K562 (cell line): ENCODE measurements at regions not wholly inside any gene's neighbourhood (a gene's known extent, or its start where the extent isn't known, plus 50 kb on each side); places are given as distances from the start of the nearest gene placed in this dataset.

Experiments used
- ATAC-seq: fragments of 200-7000 bp; cut with Tn5 transposase; 3 replicates; pipeline ENCODE4 v1.9.1; 2020; ENCODE audit warnings: moderate library complexity
- BruUV-seq: library from RNA; stranded (reverse); fragments of 400-500 nt; replicated peaks from 2 replicates; lab custom pipeline; 2021; lab: Mats Ljungman, UMichigan
- CTCF ChIA-PET: fragments of 300-600 bp; formaldehyde crosslinking; extraction: SDS; loops from one replicate; lab custom pipeline; 2021; ENCODE audit warnings: low intra/inter-chr PET ratio; lab: Yijun Ruan, JAX
- POLR2A ChIA-PET: fragments of 300-600, 350-650 bp; sonication (Branson Sonifier 250); formaldehyde crosslinking; extraction: SDS; loops from one replicate; lab custom pipeline; 2021; ENCODE audit warnings: antibody characterized with exemption, inconsistent platforms; lab: Yijun Ruan, JAX
- DNase-seq, 4 experiments: peaks; one replicate each; pipeline versions ENCODE4 v3.0.0 to v3.0.0-alpha.2; 2011 to 2018; ENCODE audit warnings: low spot score in 3 of 4, mixed read lengths in 3 of 4; ENCODE audit errors: extremely low read depth in 1 of 4
- FAIRE-seq: peaks from 2 replicates; lab custom pipeline; 2011; peaks lifted over from hg19 to GRCh38; lab: Jason Lieb, UNC
- H2AFZ ChIP-seq: 2 replicates; pipeline ENCODE4 v1.6.0; 2011; ENCODE audit warnings: low read depth, low read length, control low read depth, inconsistent platforms
- H3K27ac ChIP-seq: fragments of 200-600 bp; 3 replicates; pipeline ENCODE4 v1.8.0; 2011; ENCODE audit warnings: low read depth, mild to moderate bottlenecking, control low read depth, inconsistent platforms, low read length, moderate library complexity, mixed read lengths; ENCODE audit errors: extremely low read depth
- H3K27me3 ChIP-seq, 2 experiments: fragments of 300-600 bp in 1 of 2; 2 replicates in 1 of 2; 3 replicates in 1 of 2; pipeline versions ENCODE4 v1.6.0 to v1.8.0; 2011; ENCODE audit warnings: inconsistent platforms in 2 of 2, low read length in 2 of 2, mild to moderate bottlenecking in 1 of 2, mixed read lengths in 1 of 2, moderate library complexity in 1 of 2; ENCODE audit not compliant: control insufficient read depth in 2 of 2, insufficient read depth in 2 of 2
- H3K36me3 ChIP-seq: fragments of 300-600 bp; 3 replicates; pipeline ENCODE4 v1.8.0; 2011; ENCODE audit warnings: mild to moderate bottlenecking, low read length, inconsistent platforms; ENCODE audit not compliant: control insufficient read depth, insufficient read depth
- H3K4me1 ChIP-seq, 2 experiments: fragments of 200-600 bp in 1 of 2; replicated peaks in 1 of 2; 2 replicates in 1 of 2; 3 replicates in 1 of 2; pipeline versions ENCODE4 v1.5.1 to v1.8.0; 2011; ENCODE audit warnings: inconsistent platforms in 2 of 2, low read length in 2 of 2, mild to moderate bottlenecking in 1 of 2, mixed read lengths in 1 of 2, moderate library complexity in 1 of 2; ENCODE audit not compliant: control insufficient read depth in 2 of 2, insufficient read depth in 2 of 2
- H3K4me2 ChIP-seq: 2 replicates; pipeline ENCODE4 v1.6.1; 2011; ENCODE audit warnings: low read length, control low read depth, inconsistent platforms, mixed read lengths; ENCODE audit not compliant: insufficient read depth
- H3K4me3 ChIP-seq: fragments of 200-600 bp; sonication (generic), shearing (Covaris generic); 2 replicates; pipeline ENCODE4 v1.5.1; 2016; ENCODE audit warnings: control low read depth, inconsistent platforms
- H3K79me2 ChIP-seq: fragments of 200-600 bp; 3 replicates; pipeline ENCODE4 v1.8.0; 2011; ENCODE audit warnings: low read length, inconsistent platforms; ENCODE audit not compliant: control insufficient read depth, insufficient read depth
- H3K9ac ChIP-seq, 2 experiments: 2 replicates each; pipeline versions ENCODE4 v1.6.0 to v1.6.1; 2011; ENCODE audit warnings: low read depth in 2 of 2, low read length in 2 of 2, control low read depth in 1 of 2, inconsistent platforms in 1 of 2, mild to moderate bottlenecking in 1 of 2, mixed read lengths in 1 of 2; ENCODE audit not compliant: insufficient read depth in 1 of 2
- H3K9me1 ChIP-seq: one replicate; pipeline ENCODE4 v1.6.0; 2011; ENCODE audit warnings: inconsistent platforms, mild to moderate bottlenecking, low read length, moderate library complexity; ENCODE audit not compliant: control insufficient read depth, insufficient read depth
- H3K9me3 ChIP-seq: replicated peaks from 2 replicates; pipeline ENCODE4 v1.5.1; 2011; ENCODE audit warnings: low read depth, low read length, inconsistent platforms; ENCODE audit not compliant: control insufficient read depth, insufficient read depth
- H4K20me1 ChIP-seq: replicated peaks from 2 replicates; pipeline ENCODE4 v1.6.1; 2011; ENCODE audit warnings: low read length, inconsistent platforms, mixed read lengths; ENCODE audit not compliant: control insufficient read depth, insufficient read depth
- CBFA2T2 ChIP-seq: fragments of 450-650 bp; conservative IDR thresholded peaks from 2 replicates; pipeline ENCODE4 v1.6.1; 2017; ENCODE audit warnings: mild to moderate bottlenecking
- CBFA2T3 ChIP-seq: fragments of 450-650 bp; IDR thresholded peaks from 2 replicates; pipeline ENCODE4 v1.6.1; 2017
- GATAD2B ChIP-seq: fragments of 450-650 bp; IDR thresholded peaks from 2 replicates; pipeline ENCODE4 v1.6.1; 2017; ENCODE audit warnings: mild to moderate bottlenecking, borderline replicate concordance
- RAD51 ChIP-seq: fragments of 450-650 bp; IDR thresholded peaks from 2 replicates; pipeline ENCODE4 v1.7.1; 2016; ENCODE audit warnings: low read depth, mild to moderate bottlenecking, borderline replicate concordance
- TEAD4 ChIP-seq, 2 experiments: sonication (generic) in 1 of 2; formaldehyde crosslinking in 1 of 2; IDR thresholded peaks; 2 replicates each; pipeline versions ENCODE4 v1.6.1 to v1.8.0; 2012 to 2022; ENCODE audit warnings: borderline replicate concordance in 1 of 2, inconsistent platforms in 1 of 2, low read length in 1 of 2, mild to moderate bottlenecking in 1 of 2, missing genetic modification reagents in 1 of 2
- TOE1 ChIP-seq, 2 experiments: fragments of 450-650 bp in 1 of 2; sonication (generic) in 1 of 2; formaldehyde crosslinking in 1 of 2; IDR thresholded peaks; 2 replicates each; pipeline versions ENCODE4 v1.7.1 to v1.8.0; 2016 to 2022; ENCODE audit warnings: borderline replicate concordance in 2 of 2, mild to moderate bottlenecking in 2 of 2, antibody characterized with exemption in 1 of 2, inconsistent platforms in 1 of 2, low read depth in 1 of 2, missing genetic modification reagents in 1 of 2, moderate library complexity in 1 of 2
- WGBS: fragments of 100-300 bp; shearing (Covaris generic); methylation state at CpG from one replicate; pipeline ENCODE4 v1.1.6; 2016; ENCODE audit warnings: low coverage, mixed read lengths; ENCODE audit not compliant: insufficient coverage; ENCODE audit errors: missing lambda C conversion rate; 5-methylcytosine and 5-hydroxymethylcytosine counted together
- in situ Hi-C: fragments of 300-500 bp; cut with MboI; formaldehyde crosslinking; loops from 4 replicates; pipeline ENCODE4 v1.15.0; 2018; ENCODE audit warnings: inconsistent platforms, mixed read lengths
- intact Hi-C: fragments of 100-400 bp; cut with micrococcal nuclease; formaldehyde crosslinking; loops from 2 replicates; pipeline ENCODE4 v1.14.2; 2022
- TF ChIP-seq, protein P1 (sequence below): fragments of 450-650 bp; formaldehyde crosslinking; IDR thresholded peaks from 2 replicates; pipeline ENCODE4 v1.4.0; 2020; ENCODE audit warnings: mild to moderate bottlenecking, mixed read lengths
- TF ChIP-seq, protein P2 (sequence below): sonication (generic); formaldehyde crosslinking; IDR thresholded peaks from 2 replicates; pipeline ENCODE4 v1.5.0; 2020; ENCODE audit warnings: missing genetic modification reagents
- TF ChIP-seq, protein P3 (sequence below): sonication (generic); formaldehyde crosslinking; IDR thresholded peaks from 2 replicates; pipeline ENCODE4 v1.8.1; 2023; ENCODE audit warnings: missing genetic modification reagents, mild to moderate bottlenecking, borderline replicate concordance

DNA sequence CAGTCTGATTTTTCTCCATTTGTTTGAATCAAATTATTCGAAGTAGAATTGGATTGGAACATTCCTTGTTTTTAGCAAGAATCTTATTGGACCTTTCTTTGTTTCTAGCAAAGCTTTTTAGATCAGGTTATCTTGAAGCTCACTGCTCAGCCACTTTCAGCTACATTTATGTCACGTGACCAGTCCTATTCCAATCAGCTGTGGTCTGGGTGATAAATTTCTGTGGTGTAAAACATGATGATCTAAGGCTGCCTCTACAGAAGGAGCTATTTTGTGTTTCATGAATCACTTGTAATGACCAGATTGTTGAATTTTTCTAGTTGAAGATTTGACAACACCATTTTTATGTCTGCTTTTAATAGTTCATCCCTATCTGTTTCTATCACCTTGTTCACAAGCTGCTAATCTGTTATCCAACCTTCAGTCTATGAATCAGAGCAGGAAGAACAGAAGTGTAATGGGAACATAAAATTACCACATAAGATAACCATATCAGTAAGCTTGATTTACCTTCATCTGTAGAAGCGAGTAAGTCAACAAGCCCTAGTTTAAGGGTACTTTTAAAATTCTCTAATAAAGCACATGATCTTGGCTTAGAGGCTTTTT is 101.0 kb upstream of the MAP3K7 start:
- in situ Hi-C loops (no loop called here), intact Hi-C loops (no loop called here)
- Histone ChIP-seq H3K27me3 (no peaks in the 10 kb centered on the region), H3K4me2 (no peak overlapping the region), H3K79me2 (no peaks in the 10 kb centered on the region), H3K9ac (no peak overlapping the region), H3K27ac (no peak overlapping the region), H2AFZ (no peak overlapping the region), H4K20me1 (no peaks in the 10 kb centered on the region), H3K4me1 (no peaks in the 10 kb centered on the region), H3K36me3 (no peaks in the 10 kb centered on the region), H3K9me1 (no peaks in the 10 kb centered on the region), H3K4me3 (no peak overlapping the region), H3K9me3 (no peaks in the 10 kb centered on the region)
- WGBS, result 0% methylated on average over 3 of the region's 3 CpGs
- no TSS peak for BruUV-seq
- ATAC-seq, result no peak
- ChIA-PET POLR2A (no interaction called here), CTCF (no interaction called here)
- FAIRE-seq, result no peak
- DNase-seq, result peak in 1 of 4 experiments; percentile 1
- peak; percentile 87 for TF ChIP-seq RAD51
- TF ChIP-seq CBFA2T2, result peak; percentile 58
- TF ChIP-seq, protein P1, sequence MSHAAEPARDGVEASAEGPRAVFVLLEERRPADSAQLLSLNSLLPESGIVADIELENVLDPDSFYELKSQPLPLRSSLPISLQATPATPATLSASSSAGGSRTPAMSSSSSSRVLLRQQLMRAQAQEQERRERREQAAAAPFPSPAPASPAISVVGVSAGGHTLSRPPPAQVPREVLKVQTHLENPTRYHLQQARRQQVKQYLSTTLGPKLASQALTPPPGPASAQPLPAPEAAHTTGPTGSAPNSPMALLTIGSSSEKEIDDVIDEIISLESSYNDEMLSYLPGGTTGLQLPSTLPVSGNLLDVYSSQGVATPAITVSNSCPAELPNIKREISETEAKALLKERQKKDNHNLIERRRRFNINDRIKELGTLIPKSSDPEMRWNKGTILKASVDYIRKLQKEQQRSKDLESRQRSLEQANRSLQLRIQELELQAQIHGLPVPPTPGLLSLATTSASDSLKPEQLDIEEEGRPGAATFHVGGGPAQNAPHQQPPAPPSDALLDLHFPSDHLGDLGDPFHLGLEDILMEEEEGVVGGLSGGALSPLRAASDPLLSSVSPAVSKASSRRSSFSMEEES, result peak; percentile 95
- TF ChIP-seq, protein P2, sequence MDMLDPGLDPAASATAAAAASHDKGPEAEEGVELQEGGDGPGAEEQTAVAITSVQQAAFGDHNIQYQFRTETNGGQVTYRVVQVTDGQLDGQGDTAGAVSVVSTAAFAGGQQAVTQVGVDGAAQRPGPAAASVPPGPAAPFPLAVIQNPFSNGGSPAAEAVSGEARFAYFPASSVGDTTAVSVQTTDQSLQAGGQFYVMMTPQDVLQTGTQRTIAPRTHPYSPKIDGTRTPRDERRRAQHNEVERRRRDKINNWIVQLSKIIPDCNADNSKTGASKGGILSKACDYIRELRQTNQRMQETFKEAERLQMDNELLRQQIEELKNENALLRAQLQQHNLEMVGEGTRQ (CRISPR knock-in tag), result peak; percentile 44
- TF ChIP-seq, protein P3, sequence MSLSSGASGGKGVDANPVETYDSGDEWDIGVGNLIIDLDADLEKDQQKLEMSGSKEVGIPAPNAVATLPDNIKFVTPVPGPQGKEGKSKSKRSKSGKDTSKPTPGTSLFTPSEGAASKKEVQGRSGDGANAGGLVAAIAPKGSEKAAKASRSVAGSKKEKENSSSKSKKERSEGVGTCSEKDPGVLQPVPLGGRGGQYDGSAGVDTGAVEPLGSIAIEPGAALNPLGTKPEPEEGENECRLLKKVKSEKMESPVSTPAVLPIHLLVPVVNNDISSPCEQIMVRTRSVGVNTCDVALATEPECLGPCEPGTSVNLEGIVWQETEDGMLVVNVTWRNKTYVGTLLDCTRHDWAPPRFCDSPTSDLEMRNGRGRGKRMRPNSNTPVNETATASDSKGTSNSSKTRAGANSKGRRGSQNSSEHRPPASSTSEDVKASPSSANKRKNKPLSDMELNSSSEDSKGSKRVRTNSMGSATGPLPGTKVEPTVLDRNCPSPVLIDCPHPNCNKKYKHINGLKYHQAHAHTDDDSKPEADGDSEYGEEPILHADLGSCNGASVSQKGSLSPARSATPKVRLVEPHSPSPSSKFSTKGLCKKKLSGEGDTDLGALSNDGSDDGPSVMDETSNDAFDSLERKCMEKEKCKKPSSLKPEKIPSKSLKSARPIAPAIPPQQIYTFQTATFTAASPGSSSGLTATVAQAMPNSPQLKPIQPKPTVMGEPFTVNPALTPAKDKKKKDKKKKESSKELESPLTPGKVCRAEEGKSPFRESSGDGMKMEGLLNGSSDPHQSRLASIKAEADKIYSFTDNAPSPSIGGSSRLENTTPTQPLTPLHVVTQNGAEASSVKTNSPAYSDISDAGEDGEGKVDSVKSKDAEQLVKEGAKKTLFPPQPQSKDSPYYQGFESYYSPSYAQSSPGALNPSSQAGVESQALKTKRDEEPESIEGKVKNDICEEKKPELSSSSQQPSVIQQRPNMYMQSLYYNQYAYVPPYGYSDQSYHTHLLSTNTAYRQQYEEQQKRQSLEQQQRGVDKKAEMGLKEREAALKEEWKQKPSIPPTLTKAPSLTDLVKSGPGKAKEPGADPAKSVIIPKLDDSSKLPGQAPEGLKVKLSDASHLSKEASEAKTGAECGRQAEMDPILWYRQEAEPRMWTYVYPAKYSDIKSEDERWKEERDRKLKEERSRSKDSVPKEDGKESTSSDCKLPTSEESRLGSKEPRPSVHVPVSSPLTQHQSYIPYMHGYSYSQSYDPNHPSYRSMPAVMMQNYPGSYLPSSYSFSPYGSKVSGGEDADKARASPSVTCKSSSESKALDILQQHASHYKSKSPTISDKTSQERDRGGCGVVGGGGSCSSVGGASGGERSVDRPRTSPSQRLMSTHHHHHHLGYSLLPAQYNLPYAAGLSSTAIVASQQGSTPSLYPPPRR (CRISPR knock-in tag), result no peak
- peak; percentile 71; the same call in 1 of the 2 replicates for TF ChIP-seq TEAD4 (IDR thresholded peaks at IDR 0.05; ENCODE audit: low read length)
- TF ChIP-seq TEAD4 (CRISPR knock-in tag; IDR thresholded peaks at IDR 0.05; ENCODE audit: borderline replicate concordance), result no peak
- TF ChIP-seq GATAD2B, result no peak
- peak; percentile 72 for TF ChIP-seq TOE1 (IDR thresholded peaks at IDR 0.05; ENCODE audit: borderline replicate concordance)
- TF ChIP-seq TOE1 (CRISPR knock-in tag; IDR thresholded peaks at IDR 0.05; ENCODE audit: borderline replicate concordance, low read depth), result no peak
- peak; percentile 28; the same call in 1 of the 2 replicates for TF ChIP-seq CBFA2T3
